GM18505 (cell line): ENCODE measurements at regions not wholly inside any gene's neighbourhood (a gene's known extent, or its start where the extent isn't known, plus 50 kb on each side); places are given as distances from the start of the nearest gene placed in this dataset.

Experiments used
- ATAC-seq: cut with Tn5 transposase; IDR thresholded peaks from one replicate; pipeline ENCODE4 v1.9.1; 2021; ENCODE audit not compliant: unreplicated experiment
- POLR2A ChIP-seq: IDR thresholded peaks from 4 replicates; pipeline ENCODE4 v1.6.1; 2011; ENCODE audit warnings: borderline replicate concordance; ENCODE audit not compliant: insufficient read depth, insufficient read length; ENCODE audit errors: extremely low read depth

DNA sequence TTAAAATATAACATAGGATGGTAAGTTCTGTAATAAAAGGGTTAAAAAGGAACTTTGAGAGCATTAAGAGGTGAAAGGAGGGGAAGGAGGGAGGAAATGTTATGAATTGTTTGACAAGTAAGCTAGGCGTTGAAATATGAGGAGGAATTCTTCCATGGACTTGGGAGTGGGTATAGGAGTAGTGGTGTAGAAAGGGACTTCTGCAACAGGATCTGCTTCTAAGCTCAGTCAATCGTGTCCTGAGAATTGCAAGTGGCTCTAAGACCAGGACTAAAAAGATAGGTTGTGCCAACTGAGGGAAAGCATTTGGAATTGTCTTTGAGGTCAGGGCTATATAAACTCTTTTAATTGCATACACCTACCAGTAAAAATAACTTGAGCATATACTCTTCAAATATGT lies 74.1 kb upstream of the SLC38A2 start:
- ATAC-seq: no peak
- no peak for TF ChIP-seq POLR2A

DNA sequence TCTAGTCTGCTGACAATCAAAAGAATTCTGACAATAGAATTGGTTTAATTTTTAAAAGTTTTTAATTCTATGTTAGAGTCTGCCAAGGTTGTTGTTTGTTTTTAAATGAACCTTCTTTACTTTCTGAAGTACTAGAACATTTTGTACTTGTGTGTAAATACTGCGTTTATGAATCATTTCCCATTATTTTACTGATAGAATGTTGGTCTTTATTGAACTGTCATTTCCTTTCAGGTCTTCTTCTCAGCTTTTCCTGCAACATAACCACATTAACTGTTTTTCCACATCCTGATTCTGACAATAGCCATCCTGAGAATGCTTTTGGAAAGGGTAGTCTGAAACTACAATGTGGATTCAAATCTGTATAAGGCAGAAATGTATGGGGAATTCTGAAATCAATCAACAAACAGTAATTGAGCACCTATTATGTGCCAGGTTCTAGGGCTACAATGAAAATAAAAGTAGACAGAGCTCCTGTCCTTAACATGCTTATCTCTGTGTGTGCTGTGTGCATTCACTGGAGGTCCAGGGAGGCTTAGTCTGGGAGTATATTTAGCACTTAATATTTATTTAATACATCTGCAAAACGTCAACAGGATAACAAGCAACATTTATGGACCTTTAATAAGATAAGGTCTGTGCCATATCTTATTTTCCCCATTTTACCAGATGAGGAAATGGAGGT lies 73.1 kb upstream of the SLC38A2 start:
- TF ChIP-seq POLR2A: no peak
- no peak for ATAC-seq

DNA sequence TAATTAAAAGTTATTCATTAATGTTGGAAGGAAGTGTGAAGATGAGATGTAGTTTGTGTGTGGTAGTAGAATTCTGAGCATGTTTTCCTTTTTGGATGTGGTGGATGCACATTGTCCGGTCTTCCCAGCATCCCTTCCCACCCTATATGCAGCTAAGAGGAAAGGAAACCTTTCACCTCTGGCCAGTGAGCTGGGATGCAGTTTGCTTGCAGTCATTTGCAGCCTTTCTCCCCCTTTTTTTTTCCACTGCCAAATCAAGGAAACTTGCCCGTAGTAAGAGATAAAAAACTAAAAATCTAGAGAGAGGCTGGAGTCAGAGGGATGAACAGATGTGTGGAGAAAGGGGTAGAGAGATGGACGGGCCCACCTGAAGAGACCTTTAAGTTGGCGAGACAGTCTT lies 72.5 kb upstream of the SLC38A2 start:
- TF ChIP-seq POLR2A: no peak
- no peak for ATAC-seq

DNA sequence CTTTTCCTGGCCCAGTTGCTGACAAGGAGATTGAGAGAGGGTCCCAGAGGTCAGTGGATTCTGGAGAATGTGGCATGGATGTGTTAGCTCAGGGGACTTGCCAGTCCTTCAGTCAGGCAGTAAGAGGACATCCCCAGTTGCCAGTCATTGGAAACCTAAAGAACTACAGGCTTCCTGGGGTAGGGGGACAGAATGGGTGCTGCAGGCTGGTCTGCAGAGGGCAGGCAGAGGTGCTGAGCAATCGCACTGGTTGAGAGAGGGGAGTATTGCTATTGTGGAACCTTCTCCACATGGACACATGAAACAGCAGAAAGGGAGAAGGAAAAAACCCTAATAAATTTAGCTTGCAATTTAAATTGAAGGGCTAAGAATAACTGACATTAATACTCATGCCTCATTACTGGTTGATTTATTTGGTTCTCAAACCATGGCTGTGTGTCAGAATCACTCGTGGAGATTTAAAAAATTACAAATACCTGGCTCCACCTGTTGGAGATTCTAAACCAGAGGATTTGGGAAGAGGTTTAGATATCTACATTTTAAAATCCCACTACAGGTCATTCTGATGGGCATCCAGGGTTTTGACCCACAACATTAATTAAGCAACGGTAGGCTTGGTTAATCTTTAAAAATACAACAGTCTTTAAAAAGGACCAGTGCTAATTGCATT lies 71.2 kb upstream of the SLC38A2 start:
- TF ChIP-seq POLR2A: no peak
- no peak for ATAC-seq

DNA sequence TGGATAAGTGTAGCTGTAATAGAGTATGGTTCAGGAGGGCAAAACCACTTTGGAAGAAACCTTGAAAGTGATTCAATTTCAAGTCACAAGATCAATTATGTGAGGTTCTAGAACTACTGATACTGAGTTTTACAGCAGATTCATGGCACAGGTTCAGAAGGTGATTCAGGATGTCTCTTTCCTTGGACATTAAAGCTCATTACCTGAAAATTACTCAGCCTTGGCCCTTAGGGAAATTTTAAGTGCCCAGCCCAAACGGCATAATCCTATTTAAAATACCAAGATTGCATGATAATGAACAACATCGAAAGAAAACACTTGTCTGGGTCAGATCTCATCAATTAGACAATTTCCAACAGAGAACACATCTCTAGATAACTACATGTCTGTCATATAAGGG lies 70.2 kb upstream of the SLC38A2 start:
- no peak for TF ChIP-seq POLR2A
- ATAC-seq: no peak

DNA sequence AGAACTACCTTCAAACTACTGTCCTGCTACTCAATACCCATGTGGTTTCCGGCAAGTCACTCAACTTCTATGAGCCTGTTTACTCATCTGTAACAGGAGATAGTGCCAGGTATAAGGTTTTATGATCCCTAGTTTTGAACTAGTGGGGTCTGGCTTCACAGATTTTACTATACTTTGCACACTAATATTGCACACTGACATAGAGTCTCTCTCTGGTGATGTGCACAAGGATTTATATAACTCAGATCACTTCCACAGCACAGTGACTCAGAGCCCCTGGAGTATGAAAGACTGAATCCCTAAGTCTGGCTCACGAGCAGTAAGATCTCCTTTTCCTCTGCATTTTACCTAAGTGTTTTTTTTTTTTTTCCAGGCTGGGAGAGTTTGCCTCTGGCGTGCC lies 69.7 kb upstream of the SLC38A2 start:
- TF ChIP-seq POLR2A: no peak
- no peak for ATAC-seq

DNA sequence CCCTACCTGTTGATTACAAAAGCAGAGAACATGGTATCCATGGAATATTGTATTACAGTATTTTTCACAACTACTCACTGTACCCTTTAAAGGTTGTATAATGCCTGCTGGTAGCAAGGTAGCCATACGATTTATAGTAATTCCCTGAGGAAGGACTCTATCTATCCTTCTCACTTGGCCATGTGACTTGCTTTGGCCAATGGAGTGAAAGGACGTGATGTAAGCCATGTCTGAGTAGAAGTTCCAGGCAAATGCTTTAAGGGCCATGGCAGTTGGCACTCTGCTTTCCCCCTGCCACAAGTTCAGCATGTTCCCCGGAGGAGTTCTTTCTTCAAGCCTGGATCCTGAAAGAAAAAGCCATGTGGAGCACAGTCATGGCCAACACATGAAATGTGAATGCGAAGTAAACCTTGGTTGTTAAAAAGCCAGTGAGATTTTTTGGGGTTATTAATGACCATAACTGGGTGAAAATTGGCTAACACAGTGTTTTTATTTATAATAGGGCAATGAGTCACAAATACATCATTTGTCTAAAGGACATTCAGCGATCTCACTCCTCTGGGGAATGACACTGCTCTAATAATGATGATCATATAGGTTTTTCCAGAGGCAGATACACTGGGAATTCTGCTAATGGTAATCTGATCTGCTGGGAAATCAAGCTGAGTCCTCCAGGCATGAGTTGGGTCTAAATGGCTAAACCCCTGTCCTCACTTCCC lies 67.4 kb upstream of the SLC38A2 start:
- no peak for TF ChIP-seq POLR2A
- ATAC-seq: no peak

DNA sequence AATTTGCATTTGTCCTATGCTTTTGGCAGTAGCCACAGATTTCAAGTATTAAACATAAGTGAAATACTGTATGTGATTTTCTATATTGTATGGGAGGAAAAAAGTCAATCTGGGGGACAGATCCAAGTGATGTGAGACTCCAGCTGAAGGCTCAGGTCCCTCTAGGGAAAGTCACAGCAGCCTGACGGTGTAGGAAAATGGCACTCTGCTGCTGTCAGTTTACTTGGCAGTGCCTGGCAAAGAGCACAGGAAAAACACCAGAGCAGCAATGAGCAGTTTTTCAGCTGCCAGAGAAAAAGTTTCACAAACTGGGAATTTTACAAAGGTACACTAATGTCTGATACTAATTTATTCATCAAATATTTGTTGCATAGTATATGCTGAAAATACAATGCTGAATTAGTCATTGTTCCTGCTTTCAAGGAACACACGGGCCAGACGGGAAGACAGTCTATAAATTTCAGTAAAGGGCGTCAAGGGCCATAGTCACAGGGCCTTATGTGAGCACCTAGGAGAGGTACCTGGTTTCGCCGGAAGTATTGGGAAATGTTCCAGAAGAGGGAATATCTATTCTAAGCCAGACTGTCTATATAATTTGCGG lies 66.2 kb upstream of the SLC38A2 start:
- ATAC-seq: no peak
- no peak for TF ChIP-seq POLR2A

DNA sequence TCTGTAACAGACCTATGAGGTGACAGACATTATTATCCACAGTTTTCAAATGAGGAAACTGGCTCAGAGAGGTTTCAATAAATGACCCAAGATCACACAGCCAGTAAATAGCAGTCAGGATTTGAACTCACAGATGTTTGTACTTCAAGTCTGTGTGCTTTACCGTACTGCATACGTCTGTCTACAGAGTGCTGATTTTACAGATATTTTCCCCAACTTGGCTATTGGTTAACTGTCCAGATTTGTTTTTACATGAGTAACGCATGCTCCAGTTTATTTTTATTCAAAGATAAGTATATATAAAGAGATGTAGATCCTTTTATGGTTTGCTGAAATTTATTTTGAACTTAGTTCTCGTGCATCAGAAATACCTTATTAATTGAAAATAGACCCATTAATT lies 65.7 kb upstream of the SLC38A2 start:
- TF ChIP-seq POLR2A: no peak
- no peak for ATAC-seq

DNA sequence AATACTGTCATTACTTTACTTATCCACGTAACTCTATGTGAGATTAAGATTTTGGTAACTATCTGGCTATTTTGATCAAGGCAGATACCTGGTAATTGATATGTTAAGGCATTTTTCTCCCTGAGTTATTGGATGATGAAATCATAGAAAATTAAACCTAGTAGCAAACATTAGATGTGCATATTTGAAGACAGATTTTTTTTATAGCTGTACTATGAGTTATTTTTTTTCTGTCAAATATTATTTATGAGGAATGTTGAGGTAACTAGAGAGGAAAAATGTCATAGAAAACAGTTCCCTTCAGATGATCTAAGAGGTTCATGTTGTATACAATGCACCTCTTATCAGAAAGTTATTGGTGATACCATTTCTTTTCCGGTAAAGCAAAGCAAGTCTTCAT lies 64.9 kb upstream of the SLC38A2 start:
- no peak for ATAC-seq

DNA sequence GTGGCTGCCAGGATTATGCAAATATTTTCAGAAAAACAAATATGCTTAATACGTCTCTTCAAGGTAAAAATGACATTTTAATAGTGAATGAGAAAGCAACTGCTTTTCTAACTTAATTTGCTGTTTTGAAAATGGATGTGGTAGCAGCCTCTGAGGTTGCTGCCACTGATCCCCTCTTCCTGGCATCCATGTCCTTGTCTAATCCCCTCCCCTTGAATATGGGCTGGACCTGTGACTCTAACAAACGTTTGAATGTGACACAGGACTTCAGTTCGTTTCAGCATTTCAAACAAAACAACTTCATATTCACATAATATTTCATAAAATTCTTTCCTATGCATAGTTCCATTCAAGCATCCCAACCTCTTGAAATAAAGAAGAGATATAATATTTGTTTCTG lies 64.2 kb upstream of the SLC38A2 start:
- no peak for ATAC-seq
- no peak for TF ChIP-seq POLR2A

More for the DNA sequence above, 64.9 kb upstream of the SLC38A2 start:
- TF ChIP-seq POLR2A: no peak

DNA sequence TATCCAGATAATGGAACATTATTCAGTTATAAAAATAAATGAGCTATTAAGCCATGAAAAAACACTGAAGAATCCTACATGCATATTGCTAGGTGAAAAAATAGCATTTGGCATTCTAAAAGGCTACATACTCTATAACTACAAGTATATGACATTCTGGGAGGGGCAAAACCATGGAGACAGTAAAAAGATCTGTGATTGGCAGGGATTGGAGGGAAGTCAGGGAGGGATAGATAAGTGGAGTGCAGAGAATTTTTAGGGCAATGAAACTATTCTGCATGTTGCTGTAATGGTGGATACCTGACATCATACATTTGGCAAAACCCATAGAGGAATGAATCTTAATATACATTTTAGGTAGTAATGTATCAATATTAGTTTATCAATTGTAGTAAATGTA lies 63.1 kb upstream of the SLC38A2 start:
- TF ChIP-seq POLR2A: no peak
- no peak for ATAC-seq

DNA sequence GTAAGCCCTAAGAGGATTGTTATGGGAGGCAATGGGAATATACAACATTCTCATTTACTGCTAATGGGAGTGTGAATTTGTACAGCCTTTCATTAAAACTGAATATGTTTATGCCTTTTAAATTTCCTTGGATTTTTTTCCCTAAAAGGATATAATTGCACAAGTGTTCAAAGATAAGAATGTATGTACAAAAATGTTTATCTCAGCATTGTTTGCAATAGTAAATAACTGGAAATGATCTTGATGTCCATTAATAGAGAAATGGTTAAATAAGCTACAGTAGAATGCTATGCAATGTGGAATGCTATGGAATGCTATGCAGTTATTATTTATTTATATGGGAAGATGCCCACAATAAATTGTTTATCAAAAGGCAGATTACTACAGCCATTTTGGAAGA lies 62.5 kb upstream of the SLC38A2 start:
- no peak for TF ChIP-seq POLR2A
- ATAC-seq: no peak
